Breast epithelium (tissue), 4 donors: ENCODE measurements at regions not wholly inside any gene's neighbourhood (a gene's known extent, or its start where the extent isn't known, plus 50 kb on each side); places are given as distances from the start of the nearest gene placed in this dataset.

Experiments
- DNase-seq, 2 donors: peaks; one replicate each; pipeline ENCODE4 v3.0.0-alpha.2; 2019; ENCODE audit warnings: low spot score in 2 of 2
- H3K27ac ChIP-seq, 2 donors: fragments of 200-600 bp; sonication (generic) in 1 of 2; one replicate each; pipeline ENCODE4 v1.5.1; 2016 to 2019; ENCODE audit warnings: mild to moderate bottlenecking in 1 of 2
- H3K27me3 ChIP-seq, 2 donors: fragments of 200-600 bp; sonication (generic) in 1 of 2; one replicate each; pipeline versions ENCODE4 v1.5.1 to v1.6.0; 2017 to 2019; ENCODE audit warnings: control low read depth in 1 of 2, mild to moderate bottlenecking in 1 of 2
- H3K36me3 ChIP-seq: fragments of 200-600 bp; one replicate; pipeline ENCODE4 v1.5.1; 2019
- H3K4me1 ChIP-seq, 2 donors: fragments of 200-600 bp; sonication (generic); one replicate each; pipeline ENCODE4 v1.5.1; 2016 to 2019; ENCODE audit warnings: control low read depth in 1 of 2
- H3K4me3 ChIP-seq, 3 donors: fragments of 200-600 bp; sonication (generic); 1 replicate in 2 of 3; 2 replicates in 1 of 3; pipeline ENCODE4 v1.5.1; 2016 to 2019; ENCODE audit warnings: mild to moderate bottlenecking in 3 of 3, moderate library complexity in 2 of 3
- H3K9me3 ChIP-seq, 2 donors: fragments of 200-600 bp; sonication (generic) in 1 of 2; one replicate each; pipeline ENCODE4 v1.5.1; 2016 to 2019; ENCODE audit warnings: control low read depth in 1 of 2
- CTCF ChIP-seq, 3 donors: fragments of 450-650 bp; IDR thresholded peaks; one replicate each; pipeline ENCODE4 v1.5.1; 2016 to 2017; ENCODE audit warnings: antibody characterized with exemption in 3 of 3, mild to moderate bottlenecking in 3 of 3, moderate library complexity in 3 of 3
- POLR2A ChIP-seq: fragments of 450-650 bp; IDR thresholded peaks from one replicate; pipeline ENCODE4 v1.6.1; 2016; ENCODE audit warnings: antibody characterized with exemption, mild to moderate bottlenecking, moderate library complexity
- POLR2AphosphoS5 ChIP-seq, 3 donors: sonication (generic); formaldehyde crosslinking; IDR thresholded peaks; one replicate each; pipeline ENCODE4 v1.6.1; 2017; ENCODE audit warnings: antibody characterized with exemption in 3 of 3
- intact Hi-C: fragments of 100-400 bp; cut with DNase I; formaldehyde crosslinking; loops from one replicate; pipeline ENCODE4 v1.15.1; 2023; ENCODE audit warnings: low total_unique reads

- no peaks in the 10 kb centered on the region for H3K27me3 ChIP-seq
- DNase-seq = no peak
- H3K4me1 ChIP-seq = no peaks in the 10 kb centered on the region
- H3K27ac ChIP-seq = no peak overlapping the region
- TF ChIP-seq POLR2AphosphoS5 (IDR thresholded peaks at IDR 0.05) (no peak), POLR2A (no peak), CTCF (IDR thresholded peaks at IDR 0.05) (no peak)
- no peaks in the 10 kb centered on the region for H3K9me3 ChIP-seq
- H3K36me3 ChIP-seq = no peaks in the 10 kb centered on the region
- intact Hi-C loops = no loop called here
- no peak overlapping the region for H3K4me3 ChIP-seq
Observed at GRCh38 chr18:56389190-56389589, 249.2 kb downstream of the TXNL1 start.

DNA sequence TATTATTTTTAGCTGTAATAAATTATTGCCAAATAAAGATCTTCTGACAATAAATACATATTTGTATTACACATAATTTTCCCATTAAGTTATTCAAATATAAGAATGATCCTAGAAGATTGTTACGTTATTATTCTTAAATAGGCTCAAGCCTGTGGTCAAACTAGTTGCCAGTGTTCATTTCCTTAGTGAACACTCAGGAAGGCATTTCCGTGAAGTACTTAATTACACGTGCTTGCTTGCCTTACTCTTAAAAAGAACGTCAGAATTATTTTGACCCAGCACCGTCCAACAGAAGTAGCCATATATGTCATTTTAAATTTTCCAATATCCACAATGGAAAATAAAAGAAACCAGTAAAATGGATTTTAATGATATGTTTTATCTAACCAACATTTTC is 249.8 kb downstream of the TXNL1 start:
- Histone ChIP-seq H3K9me3 (no peaks in the 10 kb centered on the region), H3K27ac (no peak overlapping the region), H3K4me3 (no peak overlapping the region), H3K27me3 (no peaks in the 10 kb centered on the region), H3K36me3 (no peaks in the 10 kb centered on the region), H3K4me1 (no peaks in the 10 kb centered on the region)
- intact Hi-C loops = no loop called here
- TF ChIP-seq CTCF (IDR thresholded peaks at IDR 0.05) (no peak), POLR2AphosphoS5 (IDR thresholded peaks at IDR 0.05) (no peak), POLR2A (no peak)
- no peak for DNase-seq

DNA sequence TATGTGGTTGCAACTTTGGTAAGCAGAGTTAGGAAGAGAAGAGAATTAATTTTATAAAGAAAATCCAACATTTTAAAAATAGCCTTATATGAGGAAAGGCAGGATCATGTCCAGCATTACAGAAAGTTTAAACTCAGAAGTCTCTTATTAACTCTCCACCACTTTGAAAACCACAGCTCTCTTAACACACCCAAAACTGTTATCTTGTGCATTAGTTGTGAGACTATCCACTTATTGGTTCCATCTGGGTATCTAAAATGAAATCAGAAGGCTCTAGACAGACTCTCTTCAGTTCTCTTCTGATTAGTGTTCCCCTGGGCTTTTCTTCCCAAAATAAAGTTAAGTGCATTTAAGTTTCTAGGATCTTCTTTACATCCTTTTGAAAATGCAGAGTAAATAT is 251.5 kb downstream of the TXNL1 start:
- intact Hi-C loops = no loop called here
- no peaks in the 10 kb centered on the region for H3K36me3 ChIP-seq

GRCh38 chr18:56383349-56383748 is 255.0 kb downstream of the TXNL1 start:
- no peak overlapping the region for H3K4me3 ChIP-seq
- TF ChIP-seq POLR2A = no peak
- TF ChIP-seq CTCF (IDR thresholded peaks at IDR 0.05) = no peak
- no peak for TF ChIP-seq POLR2AphosphoS5 (IDR thresholded peaks at IDR 0.05)
- no peaks in the 10 kb centered on the region for H3K27me3 ChIP-seq
- H3K9me3 ChIP-seq = no peaks in the 10 kb centered on the region
- H3K27ac ChIP-seq = no peak overlapping the region
- intact Hi-C loops = no loop called here
- no peaks in the 10 kb centered on the region for H3K36me3 ChIP-seq
- no peaks in the 10 kb centered on the region for H3K4me1 ChIP-seq
- DNase-seq = no peak

More for the DNA sequence above, 251.5 kb downstream of the TXNL1 start:
- Histone ChIP-seq H3K4me3 (no peak overlapping the region), H3K4me1 (no peaks in the 10 kb centered on the region), H3K27ac (no peak overlapping the region), H3K9me3 (no peaks in the 10 kb centered on the region), H3K27me3 (no peaks in the 10 kb centered on the region)
- TF ChIP-seq CTCF (IDR thresholded peaks at IDR 0.05) = no peak
- no peak for DNase-seq

- no peak overlapping the region for H3K27ac ChIP-seq
- H3K4me3 ChIP-seq = no peak overlapping the region
- no peak for DNase-seq
- no peaks in the 10 kb centered on the region for H3K36me3 ChIP-seq
- H3K27me3 ChIP-seq = no peaks in the 10 kb centered on the region
- no peaks in the 10 kb centered on the region for H3K4me1 ChIP-seq
- TF ChIP-seq POLR2AphosphoS5 (IDR thresholded peaks at IDR 0.05) = no peak
- no peak for TF ChIP-seq POLR2A
- TF ChIP-seq CTCF (IDR thresholded peaks at IDR 0.05) = no peak
- H3K9me3 ChIP-seq = no peaks in the 10 kb centered on the region
- intact Hi-C loops = no loop called here
Observed at GRCh38 chr18:56382541-56382940, 255.9 kb downstream of the TXNL1 start.
